GM21576 (cell line): ENCODE measurements at regions not wholly inside any gene's neighbourhood (a gene's known extent, or its start where the extent isn't known, plus 50 kb on each side); places are given as distances from the start of the nearest gene placed in this dataset.

Experiments
- ATAC-seq: cut with Tn5 transposase; IDR thresholded peaks from one replicate; pipeline ENCODE4 v1.9.1; 2021; ENCODE audit warnings: mild to moderate bottlenecking, moderate library complexity; ENCODE audit not compliant: unreplicated experiment

DNA sequence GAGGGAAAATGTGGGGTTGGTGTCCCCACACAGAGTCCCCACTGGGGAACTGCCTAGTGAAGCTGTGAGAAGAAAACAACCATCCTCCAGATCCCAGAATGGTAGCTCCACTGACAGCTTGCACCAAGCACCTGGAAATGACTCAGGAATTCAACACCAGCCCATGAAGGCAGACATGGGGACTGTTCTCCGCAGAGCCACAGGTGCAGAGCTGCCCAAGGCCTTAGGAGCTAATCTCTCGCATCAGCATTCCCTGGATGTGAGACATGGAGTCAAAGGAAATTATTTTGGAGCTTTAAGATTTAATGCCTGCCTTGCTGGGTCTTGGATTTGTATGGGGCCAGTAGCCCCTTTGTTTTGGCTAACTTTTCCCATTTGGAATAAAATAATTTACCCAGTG, 367.9 kb downstream of the FAM133A start:
- ATAC-seq, result no peak

DNA sequence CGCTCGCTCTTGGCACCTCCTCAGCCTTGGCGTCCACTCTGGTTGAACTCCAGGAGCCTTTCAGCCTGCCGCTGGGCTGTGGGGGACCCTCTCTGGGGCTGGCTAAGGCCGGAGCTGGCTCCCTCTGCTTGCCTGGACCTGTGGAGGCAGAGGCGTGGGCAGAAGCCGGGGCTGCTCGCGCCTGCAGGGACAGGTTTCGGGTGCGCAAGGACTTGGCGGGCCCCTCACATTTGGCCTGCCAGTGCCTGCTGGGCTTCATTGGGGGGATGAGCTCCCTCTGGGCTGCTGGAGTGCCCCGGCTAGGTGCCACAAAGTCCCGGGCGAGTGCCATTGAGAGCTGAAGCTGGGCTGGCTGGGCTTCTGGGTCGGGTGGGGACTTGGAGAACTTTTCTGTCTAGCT, 371.7 kb downstream of the FAM133A start:
- no peak for ATAC-seq

GRCh38 chrX:94051926-94052325, 377.9 kb downstream of the FAM133A start:
- no peak for ATAC-seq

DNA sequence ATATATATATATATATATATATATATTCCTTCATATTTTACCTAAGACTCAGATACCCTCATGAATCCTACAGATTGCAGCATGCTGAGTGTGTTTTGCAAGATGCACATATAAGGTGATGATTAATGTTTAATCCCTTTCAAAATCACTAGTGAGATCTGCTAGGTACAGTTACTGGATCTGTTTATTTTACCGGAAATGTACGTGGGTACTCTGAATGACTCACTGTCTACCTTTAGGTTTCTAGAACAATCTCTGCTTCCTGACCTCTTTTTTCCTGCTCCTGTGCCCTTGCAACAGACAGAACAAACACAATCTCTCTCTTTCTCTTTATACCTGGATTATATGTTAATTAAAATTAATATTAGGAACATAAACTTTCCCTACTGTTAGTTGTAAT, 379.6 kb downstream of the FAM133A start:
- no peak for ATAC-seq

DNA sequence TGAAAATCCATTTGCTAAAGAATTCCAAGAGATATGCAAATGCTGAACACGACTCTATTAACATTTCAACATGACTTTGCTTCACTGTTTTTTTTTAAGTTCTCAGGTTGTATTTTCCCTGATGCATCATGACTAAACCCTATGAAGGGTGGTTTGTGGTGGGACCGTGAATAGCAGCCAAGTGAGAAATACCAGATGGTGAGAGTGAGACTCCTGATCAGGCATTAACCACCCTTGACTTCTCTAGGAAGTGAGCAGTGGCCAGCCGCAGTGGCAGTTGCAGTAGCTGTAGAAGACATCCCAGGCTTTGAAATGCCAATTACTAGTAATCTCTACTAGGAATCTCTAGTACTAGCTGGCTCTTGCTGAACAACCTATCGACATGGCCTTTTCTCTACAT, 383.4 kb downstream of the FAM133A start:
- ATAC-seq, result no peak

GRCh38 chrX:94058728-94059382, 384.8 kb downstream of the FAM133A start:
- no peak for ATAC-seq

DNA sequence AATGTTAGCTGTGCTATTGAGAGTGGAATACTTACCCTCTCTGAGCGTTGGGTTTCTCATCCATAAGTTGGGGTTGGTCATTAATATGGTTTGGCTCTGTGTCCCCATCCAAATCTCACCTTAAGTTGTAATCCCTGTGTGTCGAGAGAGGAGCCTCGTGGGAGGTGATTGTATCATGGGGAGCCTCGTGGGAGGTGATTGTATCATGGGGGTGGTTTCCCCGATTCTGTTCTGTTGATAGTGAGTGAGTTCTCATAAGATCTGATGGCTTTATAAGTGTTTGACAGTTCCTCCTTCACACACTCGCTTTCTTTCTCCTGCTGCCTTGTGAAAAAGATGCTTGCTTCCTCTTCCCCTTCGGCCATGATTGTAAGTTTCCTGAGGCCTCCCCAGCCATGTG, 391.1 kb downstream of the FAM133A start:
- ATAC-seq, result no peak

- ATAC-seq, result no peak
Measured at GRCh38 chrX:94089149-94089548, 415.1 kb downstream of the FAM133A start.

DNA sequence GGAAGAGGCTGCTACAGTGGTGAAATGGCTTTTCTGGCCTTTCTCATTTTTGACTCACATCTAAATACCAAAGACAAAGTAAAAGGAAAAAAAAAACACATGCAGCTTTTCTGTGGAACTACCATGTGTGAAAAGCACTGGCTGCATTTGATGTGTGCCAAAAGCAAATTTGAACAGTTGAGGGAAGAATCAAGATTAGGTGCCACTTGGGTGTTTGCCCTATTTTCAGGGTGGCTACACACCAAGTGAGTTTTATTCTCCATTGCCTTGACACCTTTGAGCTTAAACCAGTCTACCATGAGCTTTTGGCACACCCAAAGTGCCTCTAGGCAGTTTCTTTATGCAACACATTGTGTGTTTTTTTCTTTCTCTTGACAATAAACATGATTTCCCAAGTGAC, 423.9 kb downstream of the FAM133A start:
- ATAC-seq, result no peak

DNA sequence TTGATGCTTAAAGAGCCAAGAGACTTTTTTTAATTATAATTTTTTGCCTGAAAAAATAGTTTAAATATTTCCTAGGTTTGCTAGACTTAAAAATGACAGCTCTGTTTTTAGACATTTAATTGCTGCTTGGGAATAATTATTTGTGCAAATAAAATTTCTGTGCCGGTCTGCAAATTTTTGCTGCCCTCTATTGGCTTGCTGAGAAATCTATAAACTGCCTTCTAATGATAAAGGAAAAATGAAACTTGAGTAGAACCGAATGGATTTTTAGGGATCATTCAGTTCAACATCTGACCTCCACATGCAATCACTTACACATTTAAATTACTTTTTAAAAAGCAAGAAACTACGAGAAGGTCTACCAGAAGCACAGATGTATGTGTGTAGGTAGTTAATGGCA, 434.0 kb downstream of the FAM133A start:
- ATAC-seq, result no peak

GRCh38 chrX:94114362-94114761, 440.4 kb downstream of the FAM133A start:
- no peak for ATAC-seq

DNA sequence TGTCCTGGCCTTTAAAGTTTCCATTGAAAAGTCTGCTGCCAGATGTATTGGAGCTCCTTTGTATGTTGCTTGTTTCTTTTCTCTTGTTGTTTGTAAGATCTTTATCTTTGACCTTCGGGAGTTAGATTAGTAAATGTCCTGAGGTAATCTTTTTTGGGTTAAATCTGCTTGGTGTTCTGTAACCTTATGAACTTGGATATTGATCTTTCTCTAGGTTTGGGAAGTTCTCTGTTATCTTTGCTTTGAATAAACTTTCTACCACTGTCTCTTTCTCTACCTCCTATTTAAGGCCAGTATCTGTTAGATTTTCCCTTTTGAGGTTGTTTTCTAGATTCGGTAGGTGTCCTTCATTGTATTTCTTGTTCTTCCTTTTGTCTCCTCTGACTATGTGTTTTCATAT, 447.8 kb downstream of the FAM133A start:
- no peak for ATAC-seq

GRCh38 chrX:94123062-94123461, 449.1 kb downstream of the FAM133A start:
- no peak for ATAC-seq

DNA sequence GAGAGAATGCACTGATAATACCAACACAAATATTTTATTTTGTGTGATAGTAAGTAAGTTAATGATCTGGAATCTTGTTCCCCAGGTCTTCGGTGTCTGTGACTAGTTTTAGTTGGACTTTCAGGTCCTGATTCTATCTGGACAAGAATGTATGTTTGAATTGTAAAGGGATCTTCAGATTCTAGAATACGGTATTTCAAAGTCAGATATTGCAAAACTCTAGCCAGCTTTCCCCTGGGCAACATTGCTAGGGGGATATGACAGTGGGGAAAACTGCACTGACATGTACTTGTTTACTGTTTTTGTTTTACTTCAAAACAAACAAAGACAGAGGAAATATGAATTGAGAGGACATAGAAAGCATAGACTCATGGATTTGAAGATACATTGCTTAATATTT, 489.0 kb downstream of the FAM133A start:
- no peak for ATAC-seq

- no peak for ATAC-seq
Measured at GRCh38 chrX:94178145-94178788, 504.3 kb downstream of the FAM133A start.

DNA sequence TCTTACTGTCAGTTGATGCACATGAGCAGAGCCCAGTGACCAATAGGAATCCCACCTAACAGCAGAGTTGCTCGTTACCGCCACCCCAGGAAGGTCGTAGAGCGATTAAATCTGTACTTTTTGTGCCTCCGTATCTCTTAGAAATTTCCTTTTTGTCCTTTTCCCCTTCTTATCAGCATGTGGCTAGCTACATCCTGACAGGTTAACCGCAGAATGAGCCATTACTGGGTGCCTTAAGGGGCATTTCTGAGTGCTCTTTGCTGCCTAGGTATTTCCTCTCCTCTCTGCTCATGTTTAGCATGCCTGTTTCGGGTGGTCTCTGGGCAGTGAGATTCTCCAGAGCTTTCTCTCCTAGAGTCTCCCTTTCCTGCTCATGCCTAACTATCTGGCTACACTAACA, 530.5 kb downstream of the FAM133A start:
- no peak for ATAC-seq

GRCh38 chrX:94216738-94217137, 542.7 kb downstream of the FAM133A start:
- no peak for ATAC-seq

GRCh38 chrX:94252211-94252610, 578.2 kb downstream of the FAM133A start:
- ATAC-seq, result no peak

DNA sequence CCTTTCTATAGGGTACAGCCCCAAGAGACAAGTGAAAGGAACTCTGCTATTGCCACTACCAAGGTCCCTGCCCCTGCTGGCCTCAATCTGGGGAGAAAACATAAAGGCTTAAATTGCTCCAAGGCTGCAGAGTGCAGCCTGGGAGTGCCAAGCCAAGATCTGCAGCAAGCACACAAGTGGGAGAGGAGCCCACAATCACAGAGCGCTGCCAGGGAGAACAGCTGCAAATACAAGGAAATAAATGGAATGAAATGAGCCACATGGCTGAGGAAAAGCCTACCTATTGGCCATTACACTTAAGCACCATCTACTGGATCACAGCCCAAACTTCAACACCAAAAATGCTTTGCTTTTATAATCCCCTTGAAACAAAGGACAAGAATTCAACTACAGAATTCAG, 582.4 kb downstream of the FAM133A start:
- no peak for ATAC-seq

DNA sequence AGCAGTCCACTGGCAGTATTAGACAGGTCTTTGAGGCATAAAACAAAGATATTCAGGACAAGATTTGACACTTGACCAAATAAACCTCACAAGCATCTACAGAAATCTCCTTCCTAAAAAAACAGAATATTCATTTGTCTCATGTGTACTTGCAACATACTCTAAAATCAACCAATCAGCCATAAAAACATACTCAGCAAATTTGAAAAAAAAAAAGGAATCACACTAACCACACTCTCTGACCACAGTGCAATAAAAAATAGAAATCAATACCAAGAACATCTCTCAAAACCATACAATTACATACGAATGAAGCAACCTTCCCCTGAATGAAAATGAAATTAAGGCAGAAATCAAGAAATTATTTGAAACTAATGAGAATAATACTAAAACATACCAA, 591.3 kb downstream of the FAM133A start:
- no peak for ATAC-seq

- ATAC-seq, result no peak
Measured at GRCh38 chrX:94288325-94288724, 614.3 kb downstream of the FAM133A start.

- no peak for ATAC-seq
Measured at GRCh38 chrX:94288972-94289371, 615.0 kb downstream of the FAM133A start.

GRCh38 chrX:94302446-94302845, 628.4 kb downstream of the FAM133A start:
- ATAC-seq, result no peak
